ENCODE measurements at regions not wholly inside any gene's neighbourhood (a gene's known extent, or its start where the extent isn't known, plus 50 kb on each side); places are given as distances from the start of the nearest gene placed in this dataset.
"Not testable (repeated sequence)": the region's sequence is repeated elsewhere in the genome, so short reads cannot be mapped to it uniquely, and the experiment has no call there.

DNA sequence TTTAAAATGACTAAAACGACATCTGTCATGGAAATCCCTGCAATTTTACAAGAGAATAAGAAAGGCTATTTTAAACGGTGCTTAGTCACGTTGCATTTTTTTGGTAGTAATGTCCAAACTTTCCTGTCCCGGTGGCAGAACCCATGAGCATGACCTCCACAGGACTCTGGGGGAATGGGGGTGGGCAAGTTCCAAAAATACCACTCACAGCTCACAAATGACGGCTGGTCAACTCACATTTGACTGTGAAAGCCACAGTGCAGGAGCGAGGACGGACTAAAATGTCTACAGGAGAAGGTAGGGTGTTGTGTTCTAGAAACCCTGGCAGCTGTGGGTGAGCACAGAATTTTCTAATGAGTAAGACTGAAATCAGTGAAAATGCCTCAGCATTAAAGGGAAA, 331.5 kb downstream of the BCL2L11 start:
- TF ChIP-seq POLR2AphosphoS5, EP300 (IDR thresholded peaks at IDR 0.05): not testable (repeated sequence)

Measured in gastroesophageal sphincter (tissue), 2 donors.